GM19099 (cell line): ENCODE measurements at regions not wholly inside any gene's neighbourhood (a gene's known extent, or its start where the extent isn't known, plus 50 kb on each side); places are given as distances from the start of the nearest gene placed in this dataset.

ENCODE experiments used
- POLR2A ChIP-seq: IDR thresholded peaks from 3 replicates; pipeline ENCODE4 v1.6.1; 2011; ENCODE audit warnings: low read depth; ENCODE audit not compliant: insufficient read length; ENCODE audit errors: extremely low read depth

DNA sequence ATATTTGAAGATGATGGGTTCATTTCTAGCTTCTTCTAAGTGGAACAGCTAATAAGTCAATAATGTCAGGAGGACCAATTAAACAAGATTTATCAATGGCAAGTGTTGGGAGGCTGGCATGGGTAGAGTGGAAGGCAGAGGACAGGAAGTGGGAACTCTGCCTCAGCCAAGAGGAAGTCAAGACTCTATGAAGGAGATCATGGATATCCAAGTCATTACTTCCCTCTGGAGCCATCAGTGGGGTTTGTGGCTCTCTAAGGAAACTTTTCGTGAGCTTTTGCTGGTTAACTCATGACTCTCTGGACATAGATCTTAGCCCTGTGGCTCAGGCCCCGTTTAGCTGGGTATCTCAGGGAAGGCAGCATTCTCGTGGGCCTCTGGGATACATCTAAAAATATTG is 410.4 kb upstream of the ID2 start:
- TF ChIP-seq POLR2A: no peak

DNA sequence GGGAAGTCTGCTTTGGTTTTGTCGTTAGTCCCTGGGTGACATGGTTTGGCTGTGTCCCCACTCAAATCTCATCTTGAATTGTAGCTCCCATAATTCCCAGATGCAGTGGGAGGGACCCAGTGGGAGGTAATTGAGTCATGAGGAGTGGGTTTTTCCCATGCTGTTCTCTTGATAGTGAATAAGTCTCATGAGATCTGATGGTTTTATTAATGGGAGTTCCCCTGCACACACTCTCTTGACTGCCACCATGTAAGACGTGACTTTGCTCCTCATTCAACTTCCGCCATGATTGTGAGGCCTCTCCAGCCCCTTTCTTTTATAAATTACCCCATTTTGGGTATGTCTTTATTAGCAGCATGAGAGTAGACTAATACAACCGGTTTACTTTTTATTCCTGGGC is 405.8 kb upstream of the ID2 start:
- no peak for TF ChIP-seq POLR2A

DNA sequence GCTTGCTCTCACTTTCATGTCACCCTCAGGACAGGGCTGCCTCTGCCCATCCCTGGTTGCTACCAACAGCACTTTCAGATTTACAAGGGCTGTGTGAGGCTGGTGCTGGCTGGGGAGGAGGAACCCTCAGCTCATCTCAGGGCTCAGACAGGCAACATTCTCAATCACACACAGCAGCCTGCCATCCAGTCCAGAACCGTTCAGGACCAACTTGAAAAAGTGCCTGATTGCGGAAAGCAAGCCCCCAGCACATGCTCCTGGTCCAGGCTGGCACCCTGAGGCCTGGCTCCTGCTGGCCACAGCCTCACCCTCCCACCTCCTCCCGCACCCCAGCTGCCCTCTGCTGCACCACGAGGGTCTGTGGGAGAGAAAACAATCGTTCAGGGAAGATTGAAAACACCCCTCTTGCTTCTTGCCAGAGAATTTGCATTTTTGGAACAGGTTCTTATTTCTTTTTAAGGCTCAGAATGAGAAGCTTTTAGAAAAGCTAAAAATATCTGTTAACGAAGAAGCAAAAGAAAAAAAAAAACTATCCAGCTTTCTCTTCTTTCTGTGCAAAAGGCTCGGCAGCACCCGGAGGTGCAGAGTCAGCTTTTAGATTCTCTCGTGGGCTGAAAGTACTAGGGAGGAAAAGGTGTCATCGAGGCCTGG is 403.8 kb upstream of the ID2 start:
- no peak for TF ChIP-seq POLR2A

DNA sequence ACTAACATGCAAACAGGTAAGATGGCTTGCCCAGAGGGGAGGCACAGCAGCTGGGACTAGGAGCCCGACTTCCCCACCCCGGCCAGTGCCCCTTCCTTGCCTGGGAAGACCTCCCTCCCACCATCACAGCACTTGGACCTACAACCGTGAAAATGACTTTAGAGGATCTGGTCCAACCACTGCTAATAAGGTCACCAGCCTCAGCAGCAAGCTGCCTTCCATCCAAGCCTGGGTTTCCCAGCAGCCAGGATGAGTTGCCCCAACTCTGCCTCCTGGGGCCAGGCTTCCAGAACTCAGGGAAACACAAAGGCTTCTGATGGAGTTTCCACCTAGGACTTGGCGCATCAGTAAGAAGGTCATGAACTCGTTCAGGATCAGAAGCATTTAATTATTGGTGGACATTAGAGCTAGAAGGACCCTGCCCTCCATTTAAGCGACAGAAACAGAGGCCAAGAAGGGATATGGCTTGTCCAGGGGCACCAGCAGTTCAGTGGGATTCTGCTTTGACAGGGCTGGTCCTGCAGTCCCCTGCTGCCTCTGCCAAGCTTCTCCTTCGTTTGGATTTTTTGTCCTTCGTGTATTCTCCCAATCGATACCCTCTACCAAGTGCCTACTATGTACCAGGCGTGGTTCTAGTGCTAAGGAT is 403.0 kb upstream of the ID2 start:
- no peak for TF ChIP-seq POLR2A

DNA sequence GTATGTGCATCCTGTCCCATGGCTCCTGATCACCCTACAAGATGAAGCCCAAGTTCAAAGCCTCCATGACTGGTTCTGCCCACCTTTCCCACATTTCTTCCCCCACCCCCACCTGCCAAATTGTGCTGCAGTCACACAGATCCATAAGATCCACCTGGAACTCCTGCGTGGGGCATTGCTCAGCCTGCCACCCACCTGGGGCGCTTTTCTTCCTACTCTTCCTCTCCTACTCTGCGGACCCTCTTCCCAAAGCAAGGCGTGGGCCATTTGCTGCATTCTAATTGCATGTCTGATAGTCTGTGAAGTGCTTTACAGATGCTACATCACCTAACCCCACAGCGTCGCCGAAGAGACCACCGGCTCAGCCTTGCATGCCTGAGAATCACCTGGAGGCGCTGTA is 402.4 kb upstream of the ID2 start:
- no peak for TF ChIP-seq POLR2A

DNA sequence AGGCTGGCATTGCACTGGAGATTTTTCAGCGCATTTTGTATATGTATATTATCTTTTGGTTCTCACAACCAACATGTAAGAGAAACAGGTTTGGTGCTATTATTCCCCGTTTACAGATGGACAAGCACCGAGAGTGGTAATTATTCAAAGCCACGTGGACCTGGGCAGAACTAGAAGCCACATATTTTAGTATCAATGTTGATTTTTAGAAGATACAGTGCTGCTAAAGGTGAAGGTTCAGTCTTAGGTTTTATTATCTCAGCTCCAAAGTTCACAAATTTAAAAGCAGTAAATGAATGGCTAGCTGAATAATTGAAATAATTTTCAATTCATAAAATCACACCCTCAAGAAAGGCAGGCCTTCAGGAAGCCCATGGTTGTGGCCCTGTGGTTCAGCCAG is 400.6 kb upstream of the ID2 start:
- no peak for TF ChIP-seq POLR2A

DNA sequence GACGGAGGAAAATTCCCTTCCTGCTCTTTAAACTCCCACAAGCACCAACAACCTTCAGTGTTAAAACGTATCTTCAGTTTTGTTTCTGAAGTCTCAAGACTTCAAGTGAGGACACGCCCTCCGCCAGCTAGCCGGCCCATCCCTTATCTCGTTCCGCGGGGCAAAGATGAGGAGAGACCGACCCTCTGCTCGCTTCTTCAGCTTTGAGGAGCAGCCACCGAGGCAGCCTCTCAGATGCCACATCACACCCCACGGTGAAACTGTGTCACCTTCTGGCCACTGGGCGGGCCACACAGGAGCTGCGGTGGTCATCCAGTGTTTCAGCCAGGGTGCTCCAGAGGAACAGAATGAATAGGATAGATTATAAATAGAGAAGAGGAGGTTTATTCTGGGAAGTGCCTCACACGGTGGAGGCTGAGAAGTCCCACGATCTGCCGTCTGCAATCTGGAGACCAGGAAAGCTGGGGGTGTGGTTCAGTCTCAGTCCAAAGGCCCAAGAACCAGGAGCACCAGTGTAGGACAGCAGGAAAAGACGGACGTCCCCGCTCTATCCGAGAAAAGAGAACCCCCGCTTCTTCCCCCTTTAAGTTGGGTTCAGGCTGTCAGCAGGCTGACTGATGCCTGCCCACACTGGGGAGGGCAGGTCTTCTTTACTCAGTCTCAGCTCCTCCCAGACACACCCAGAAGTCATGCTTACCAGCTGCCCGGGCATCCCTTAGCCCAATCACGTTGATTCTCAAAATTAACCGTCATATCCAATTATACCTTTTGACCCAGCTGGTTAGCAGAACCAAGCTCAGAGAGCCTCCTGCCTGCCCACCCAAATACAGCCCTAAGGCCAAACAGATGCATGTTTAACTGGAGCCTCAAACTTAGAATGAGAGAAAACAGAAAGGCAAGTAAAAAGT is 399.7 kb upstream of the ID2 start:
- TF ChIP-seq POLR2A: no peak

DNA sequence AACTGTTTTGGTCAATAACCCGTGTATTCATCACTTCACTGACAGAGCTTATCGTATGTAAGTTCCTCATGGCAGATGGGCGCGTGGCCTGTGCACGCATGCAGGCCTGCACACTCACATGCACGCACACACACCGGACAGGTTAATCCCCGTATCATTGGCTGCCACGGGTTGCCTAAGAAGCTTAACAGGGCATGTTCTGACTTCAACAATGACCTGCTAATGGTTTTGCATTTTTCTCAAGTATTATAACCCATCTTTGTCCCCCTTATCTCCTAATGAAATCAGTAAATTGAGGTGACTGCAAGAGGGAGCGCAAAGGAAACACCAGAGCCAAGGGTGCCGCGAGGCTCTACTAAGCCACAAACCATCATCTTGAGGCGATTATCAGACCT is 399.0 kb upstream of the ID2 start:
- TF ChIP-seq POLR2A: no peak

DNA sequence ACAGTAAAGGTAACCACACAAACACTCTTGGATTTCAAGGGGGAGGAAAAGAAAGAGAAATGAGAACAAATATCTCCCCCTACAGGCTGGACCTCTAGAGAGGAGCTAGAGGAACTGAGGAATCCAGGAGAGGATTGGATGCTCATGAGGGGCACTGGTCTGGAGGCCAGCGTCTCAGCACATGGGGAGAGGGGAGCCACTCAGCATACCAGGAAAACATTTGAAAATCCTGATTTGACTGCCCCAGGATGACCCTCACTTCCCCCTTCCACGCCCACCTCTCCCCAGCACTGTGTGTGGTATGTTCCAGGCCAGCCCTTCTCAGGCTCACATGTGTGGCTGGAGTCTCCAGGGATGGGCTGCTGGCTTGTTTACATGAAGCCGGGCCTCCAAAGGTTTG is 396.8 kb upstream of the ID2 start:
- no peak for TF ChIP-seq POLR2A

DNA sequence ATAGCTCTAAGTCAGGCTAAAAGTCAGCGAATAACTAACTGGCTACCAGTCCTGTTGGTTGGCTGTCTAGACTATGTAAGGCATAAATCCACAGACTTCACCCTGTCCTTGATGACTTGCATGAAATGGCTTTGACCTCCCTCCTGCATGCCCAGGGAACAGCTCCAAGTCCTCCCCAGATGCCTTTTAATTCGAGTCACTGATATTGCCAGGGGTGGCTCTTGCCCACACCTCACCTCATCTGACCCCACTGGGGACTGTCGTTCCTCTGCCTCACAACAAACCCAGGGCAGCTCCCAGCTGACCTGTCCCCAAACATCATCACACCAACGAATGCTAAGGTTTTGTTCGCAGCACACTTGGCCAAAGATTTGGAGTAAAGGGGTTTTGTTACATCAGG is 396.0 kb upstream of the ID2 start:
- no peak for TF ChIP-seq POLR2A

DNA sequence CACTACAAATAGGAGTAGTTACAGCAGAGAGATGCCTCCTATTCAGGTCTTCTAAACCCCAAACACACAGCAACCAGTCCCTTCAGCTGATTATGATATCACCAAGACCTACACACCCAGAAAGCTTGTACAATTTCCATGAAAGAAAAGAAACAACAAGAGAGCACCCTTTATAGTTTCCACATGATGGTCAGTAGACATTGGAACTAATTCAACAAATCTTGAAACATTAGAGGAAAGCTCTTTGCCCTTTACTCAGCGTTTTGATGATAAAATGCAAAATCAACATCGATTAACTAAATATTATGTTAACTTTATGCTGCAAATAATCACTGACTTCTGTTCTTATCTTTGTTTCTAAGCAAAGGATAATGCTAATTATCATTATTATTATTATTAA is 393.6 kb upstream of the ID2 start:
- TF ChIP-seq POLR2A: no peak

DNA sequence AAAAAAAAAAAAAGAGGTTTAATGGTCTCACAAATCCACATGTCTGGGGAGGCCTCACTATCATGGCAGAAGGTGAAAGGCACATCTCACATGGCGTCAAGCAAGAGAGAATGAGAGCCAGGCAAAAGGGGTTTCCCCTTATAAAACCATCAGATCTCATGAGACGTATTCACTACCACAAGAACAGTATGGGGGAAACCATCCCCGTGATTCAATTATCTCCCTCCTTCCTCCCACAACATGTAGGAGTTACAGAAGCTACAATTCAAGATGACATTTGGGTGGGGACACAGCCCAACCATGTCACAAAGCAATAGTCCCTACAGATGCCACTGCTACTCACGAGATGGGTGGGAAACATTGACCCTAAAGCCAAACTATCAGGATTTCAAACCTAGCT is 392.7 kb upstream of the ID2 start:
- TF ChIP-seq POLR2A: no peak

DNA sequence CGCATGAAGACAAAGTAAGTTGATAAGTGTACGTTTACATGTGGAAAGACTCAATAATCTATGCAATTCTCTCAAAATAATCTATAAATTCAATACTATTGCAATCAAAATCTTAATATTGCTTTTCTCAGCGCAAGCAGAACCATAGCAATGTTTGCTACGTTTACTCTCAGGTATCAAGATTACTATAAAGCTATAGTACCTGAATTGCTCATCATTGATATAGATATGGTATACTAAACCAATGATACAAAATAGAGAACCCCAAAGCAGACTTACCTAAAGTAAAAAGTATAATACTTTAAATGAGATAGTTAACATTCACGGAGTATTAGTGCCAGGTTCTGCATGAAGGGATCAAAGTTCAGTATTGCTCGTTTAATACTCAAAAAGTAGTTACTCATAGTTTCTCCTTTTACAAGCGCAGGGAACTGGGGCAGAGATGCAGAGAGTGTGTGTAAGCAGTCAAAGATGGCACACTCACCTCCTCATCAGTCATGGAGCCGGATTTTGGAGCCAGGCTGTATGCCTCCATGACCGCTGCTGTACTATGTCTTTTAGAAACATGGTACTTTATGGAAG is 391.0 kb upstream of the ID2 start:
- TF ChIP-seq POLR2A: no peak

DNA sequence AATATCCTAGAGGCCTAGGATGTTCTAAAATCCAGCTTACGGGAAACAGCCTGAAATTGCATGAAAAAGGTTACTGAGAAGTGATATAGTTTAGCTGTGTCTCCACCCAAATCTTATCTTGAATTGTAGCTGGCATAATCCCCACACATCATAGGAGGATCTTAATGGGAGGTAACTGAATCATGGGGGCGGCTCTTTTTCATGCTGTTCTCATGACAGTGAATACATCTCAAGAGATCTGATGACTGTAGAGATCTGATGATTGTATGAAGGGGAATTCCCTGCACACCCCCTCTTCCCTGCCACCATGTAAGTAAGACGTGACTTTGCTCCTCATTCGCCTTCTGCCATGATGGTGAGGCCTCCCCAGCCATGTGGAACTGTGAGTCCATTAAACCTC is 385.6 kb upstream of the ID2 start:
- TF ChIP-seq POLR2A: no peak

DNA sequence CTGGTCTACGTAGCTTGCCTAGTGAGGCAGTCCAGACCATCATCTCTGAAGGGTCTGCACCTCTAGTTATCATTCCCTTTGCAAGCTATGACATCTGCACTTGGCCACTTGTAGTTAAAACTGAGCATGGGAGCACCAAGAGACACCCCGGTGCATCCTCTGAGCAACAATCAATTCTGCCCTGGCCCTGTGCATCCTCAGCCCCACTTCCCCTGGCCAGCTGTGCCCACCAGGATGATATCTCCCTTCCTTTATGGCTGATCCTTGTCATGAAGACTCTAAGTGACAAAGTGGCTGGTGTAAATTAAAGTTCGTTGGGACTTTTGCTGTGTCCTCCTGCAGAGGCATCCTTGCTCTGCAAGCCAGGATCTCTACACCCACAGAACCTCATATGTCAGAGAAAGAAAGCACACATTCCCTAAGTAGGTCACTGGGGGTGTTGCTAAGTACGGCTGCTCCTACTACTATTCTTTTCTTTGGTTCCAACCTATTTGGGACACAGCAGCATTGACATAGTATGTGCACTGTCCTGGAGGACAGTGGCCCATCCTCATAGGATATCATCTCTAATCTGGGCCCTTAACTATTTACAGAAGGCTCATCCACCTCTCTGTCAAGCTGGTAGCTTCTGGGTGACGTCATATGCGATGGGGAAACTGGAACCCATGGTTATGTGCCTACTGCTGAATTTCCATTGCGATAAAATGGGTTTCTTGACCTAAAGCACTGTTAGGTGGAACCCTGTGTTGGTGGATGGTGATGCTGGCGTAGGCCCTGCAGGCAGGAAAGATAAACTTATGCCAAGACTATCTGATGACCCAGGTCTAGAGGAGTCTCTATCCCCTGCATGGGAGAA is 384.3 kb upstream of the ID2 start:
- TF ChIP-seq POLR2A: no peak

DNA sequence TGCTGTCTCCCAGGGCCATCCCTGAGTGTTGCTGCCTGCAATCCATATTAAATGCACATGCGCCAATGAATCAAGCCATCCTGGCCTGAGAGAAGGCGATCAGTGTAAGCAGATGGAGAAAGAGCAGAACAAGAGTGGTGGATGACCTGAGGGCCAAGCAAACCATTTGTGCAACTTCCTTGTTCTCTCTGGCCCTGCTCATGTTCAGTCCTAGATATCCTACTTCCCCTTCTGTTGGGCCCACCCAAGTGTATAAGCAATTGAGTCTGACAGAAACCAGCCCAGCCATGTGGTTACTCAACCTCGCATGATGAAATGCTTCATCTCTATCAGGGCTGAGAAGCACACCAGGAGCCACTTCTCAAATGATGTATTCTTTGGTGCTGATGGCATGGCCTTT is 383.1 kb upstream of the ID2 start:
- no peak for TF ChIP-seq POLR2A

DNA sequence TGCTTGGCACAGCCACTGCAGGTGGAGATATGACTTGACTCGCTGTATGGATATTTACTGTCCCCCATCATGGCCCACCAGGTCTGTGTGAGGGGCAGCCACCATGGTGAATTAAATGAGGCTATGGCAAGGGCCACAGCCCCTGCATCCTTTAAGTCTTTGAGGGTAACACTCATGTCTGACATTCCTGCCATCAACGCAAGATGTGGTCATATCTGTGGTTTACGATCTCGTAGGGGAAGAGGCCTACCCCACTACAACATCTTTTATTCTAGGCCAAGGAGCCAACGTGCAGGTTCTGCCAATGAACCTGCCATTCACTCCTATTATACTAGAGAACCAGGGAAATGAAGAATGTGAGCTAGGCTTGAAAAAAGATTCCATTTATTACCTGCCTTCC is 381.6 kb upstream of the ID2 start:
- no peak for TF ChIP-seq POLR2A
